GM13977 (cell line): ENCODE measurements at regions not wholly inside any gene's neighbourhood (a gene's known extent, or its start where the extent isn't known, plus 50 kb on each side); places are given as distances from the start of the nearest gene placed in this dataset.
"Not testable (repeated sequence)": the region's sequence is repeated elsewhere in the genome, so short reads cannot be mapped to it uniquely, and the experiment has no call there.

Source experiments
- DNase-seq: peaks from one replicate; pipeline ENCODE4 v3.0.0; 2012; ENCODE audit warnings: low spot score
- CTCF ChIP-seq: IDR thresholded peaks from 2 replicates; pipeline ENCODE4 v1.5.1; 2012; ENCODE audit warnings: mild to moderate bottlenecking, control low read depth; ENCODE audit not compliant: insufficient read depth; ENCODE audit errors: extremely low read depth, missing control alignments
- in situ Hi-C: fragments of 300-500 bp; cut with MboI; formaldehyde crosslinking; loops from one replicate; pipeline ENCODE4 v1.12.0; 2022; ENCODE audit warnings: low sequenced_read_pairs, low pct_unique_long_range_greater_than_20kb, mixed read lengths, inconsistent platforms; ENCODE audit not compliant: unreplicated experiment

DNA sequence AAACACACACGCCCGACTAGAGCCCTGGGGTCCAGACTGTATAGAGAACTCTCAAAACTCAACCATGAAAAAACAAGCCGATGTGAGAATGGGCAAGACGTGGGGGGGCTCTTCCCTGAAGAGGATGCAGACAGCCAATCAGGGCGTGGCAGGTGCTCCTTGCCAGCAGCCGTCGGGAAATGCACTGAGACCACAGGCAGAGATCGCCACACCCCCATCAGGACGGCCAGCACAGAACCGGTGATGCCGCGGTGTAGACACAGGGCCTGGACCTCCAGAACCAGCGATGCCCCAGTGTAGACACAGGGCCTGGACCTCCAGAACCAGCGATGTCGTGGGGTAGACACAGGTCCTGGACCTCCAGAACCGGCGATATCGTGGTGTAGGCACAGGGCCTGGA lies 169.2 kb downstream of the LAT start:
- in situ Hi-C loops = no loop called here

GRCh38 chr16:29153307-29153706 lies 168.5 kb downstream of the LAT start:
- in situ Hi-C loops, DNase-seq: not testable (repeated sequence)

More for the DNA sequence above, 169.2 kb downstream of the LAT start:
- TF ChIP-seq CTCF = no peak
- no peak for DNase-seq

DNA sequence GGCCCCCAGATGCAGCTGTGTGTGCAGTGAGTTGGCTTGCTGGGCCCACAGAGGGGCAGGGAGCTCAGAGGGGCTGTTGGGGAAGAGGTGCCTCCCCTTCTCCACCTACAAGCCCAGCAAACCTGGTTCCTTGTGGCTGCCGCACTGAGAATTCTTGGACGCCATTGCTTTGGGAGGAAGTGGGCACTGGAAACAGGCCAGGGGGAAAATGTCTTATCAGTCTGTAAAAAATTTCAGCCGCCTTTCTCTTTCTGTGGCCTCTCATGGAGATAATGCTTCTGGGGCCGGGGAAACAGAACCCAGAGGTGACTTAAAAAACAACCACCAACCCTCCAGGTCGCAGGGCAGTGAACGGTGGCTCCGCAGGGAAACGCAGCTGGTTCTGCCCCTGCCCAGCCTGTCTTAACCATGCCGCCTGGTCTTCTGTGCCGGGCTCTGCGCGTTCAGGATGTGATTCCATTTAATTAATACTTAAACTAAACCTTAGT lies 167.7 kb downstream of the LAT start:
- in situ Hi-C loops, DNase-seq: not testable (repeated sequence)

GRCh38 chr16:29151317-29151716 lies 166.5 kb downstream of the LAT start:
- in situ Hi-C loops = no loop called here
- no peak for DNase-seq
- no peak for TF ChIP-seq CTCF

GRCh38 chr16:29149912-29150311 lies 165.1 kb downstream of the LAT start:
- in situ Hi-C loops, DNase-seq: not testable (repeated sequence)

DNA sequence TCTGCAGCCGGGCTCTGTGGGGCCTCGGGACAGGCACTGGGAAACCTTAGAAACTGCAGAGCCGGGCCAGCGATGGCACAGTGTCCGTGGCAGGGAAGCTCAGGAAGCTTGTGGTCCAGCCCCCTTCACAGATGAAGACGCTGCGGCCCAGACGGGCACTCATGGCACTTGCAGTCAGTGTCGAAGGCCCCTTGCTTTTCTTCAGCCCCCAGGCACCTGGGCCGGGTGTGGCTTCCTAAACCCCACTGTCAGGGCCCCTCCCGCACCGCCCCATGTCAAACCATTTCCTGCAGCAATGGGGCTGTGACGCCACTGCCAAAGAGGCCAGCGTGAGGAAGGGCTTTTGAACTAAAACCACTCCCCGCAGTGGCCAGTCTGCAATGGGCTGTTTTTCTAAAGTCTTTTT lies 164.0 kb downstream of the LAT start:
- in situ Hi-C loops = no loop called here
- TF ChIP-seq CTCF = no peak
- peak; percentile 33 for DNase-seq

DNA sequence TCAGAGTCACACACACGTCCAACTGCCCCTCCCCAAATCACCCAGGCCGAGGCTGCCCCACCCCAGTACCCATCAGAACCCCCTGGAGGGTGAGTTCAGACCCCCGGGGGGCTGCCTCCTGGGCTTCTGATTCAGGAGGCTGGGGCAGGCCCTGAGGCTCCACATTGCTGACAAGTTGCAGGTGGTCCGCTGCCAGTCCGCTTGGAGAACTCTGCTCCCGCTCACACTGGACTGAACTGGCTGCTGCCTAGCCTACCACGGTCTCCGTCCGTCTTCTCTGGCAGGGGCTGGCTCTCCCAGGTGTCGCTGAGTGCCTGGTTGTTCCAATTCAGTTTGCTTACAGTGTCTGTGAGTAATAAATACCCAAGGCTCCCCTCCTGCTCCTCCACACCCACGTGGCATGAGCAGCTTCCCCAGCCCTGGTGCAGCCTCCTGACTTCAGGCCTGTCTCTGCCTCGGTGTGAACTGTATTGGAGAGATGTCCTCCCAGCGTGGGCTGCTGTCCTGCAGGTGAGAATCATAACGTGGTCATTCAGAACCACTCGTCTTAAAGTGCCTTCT lies 163.4 kb downstream of the LAT start:
- no peak for TF ChIP-seq CTCF
- in situ Hi-C loops = no loop called here
- no peak for DNase-seq

DNA sequence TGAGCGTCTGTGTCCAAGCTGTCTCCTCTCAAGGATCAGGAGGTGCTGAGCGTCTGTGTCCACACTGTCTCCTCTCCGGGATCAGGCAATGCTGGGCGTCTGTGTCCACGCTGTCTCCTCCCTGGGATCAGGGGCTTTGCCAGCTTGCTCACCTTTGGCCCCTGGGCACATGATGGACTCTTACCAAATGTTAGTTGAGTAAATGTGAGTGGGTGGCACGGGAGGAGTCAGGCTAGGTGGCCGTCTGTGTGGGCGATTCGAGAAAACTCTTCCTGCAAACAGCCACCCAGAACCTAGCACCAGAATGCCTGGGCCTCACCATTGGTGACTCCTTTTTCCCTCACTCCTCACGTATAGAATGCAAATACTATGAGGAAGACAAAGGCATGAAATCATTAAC lies 162.9 kb downstream of the LAT start:
- DNase-seq, in situ Hi-C loops: not testable (repeated sequence)

GRCh38 chr16:29146808-29147643 lies 162.2 kb downstream of the LAT start:
- DNase-seq, in situ Hi-C loops: not testable (repeated sequence)
